HepG2 (cell line): ENCODE measurements at regions not wholly inside any gene's neighbourhood (a gene's known extent, or its start where the extent isn't known, plus 50 kb on each side); places are given as distances from the start of the nearest gene placed in this dataset.

Source experiments
- HMG20B ChIP-seq: conservative IDR thresholded peaks from 2 replicates; pipeline ENCODE4 v1.6.1; 2016; ENCODE audit warnings: missing genetic modification reagents, missing compliant biosample characterization
- STAT6 ChIP-seq: sonication (generic); formaldehyde crosslinking; IDR thresholded peaks from 2 replicates; pipeline ENCODE4 v1.4.0; 2020; ENCODE audit warnings: missing genetic modification reagents, mild to moderate bottlenecking, borderline replicate concordance
- ZBTB40 ChIP-seq, 2 experiments: fragments of 450-650 bp in 1 of 2; sonication (generic) in 1 of 2; formaldehyde crosslinking in 1 of 2; IDR thresholded peaks; 2 replicates each; pipeline versions ENCODE4 v1.6.1 to v1.8.0; 2016 to 2022; ENCODE audit warnings: antibody characterized with exemption in 1 of 2, mild to moderate bottlenecking in 1 of 2, missing genetic modification reagents in 1 of 2

- TF ChIP-seq ZBTB40 (IDR thresholded peaks at IDR 0.05) = no peak
- no peak for TF ChIP-seq ZBTB40 (CRISPR knock-in tag; IDR thresholded peaks at IDR 0.05)
- no peak for TF ChIP-seq STAT6 (CRISPR knock-in tag)
- no peak for TF ChIP-seq HMG20B (CRISPR knock-in tag)
Measured at GRCh38 chr10:78980815-78981214, 88.0 kb upstream of the ZMIZ1 start (continued).
